Stomach (tissue), 4 donors: ENCODE measurements at regions not wholly inside any gene's neighbourhood (a gene's known extent, or its start where the extent isn't known, plus 50 kb on each side); places are given as distances from the start of the nearest gene placed in this dataset.

ENCODE experiments used
- CTCF ChIP-seq, 7 experiments: fragments of 450-650 bp in 4 of 7; fragments of 200-600 bp in 3 of 7; sonication (generic) in 3 of 7; IDR thresholded peaks; one replicate each; pipeline ENCODE4 v1.5.1; 2016 to 2019; ENCODE audit warnings: antibody characterized with exemption in 7 of 7, control low read depth in 2 of 7, mild to moderate bottlenecking in 1 of 7
- EP300 ChIP-seq: sonication (generic); formaldehyde crosslinking; IDR thresholded peaks from one replicate; pipeline ENCODE4 v1.6.1; 2017; ENCODE audit warnings: antibody characterized with exemption
- POLR2A ChIP-seq, 4 donors: fragments of 450-650 bp; IDR thresholded peaks; one replicate each; pipeline ENCODE4 v1.6.1; 2016; ENCODE audit warnings: antibody characterized with exemption in 4 of 4, control low read depth in 2 of 4, mild to moderate bottlenecking in 1 of 4, moderate library complexity in 1 of 4
- POLR2AphosphoS5 ChIP-seq, 3 donors: sonication (generic); formaldehyde crosslinking; IDR thresholded peaks; one replicate each; pipeline ENCODE4 v1.6.1; 2016; ENCODE audit warnings: antibody characterized with exemption in 3 of 3

GRCh38 chr1:185654952-185655314 is 79.3 kb upstream of the HMCN1 start:
- no peak for TF ChIP-seq POLR2AphosphoS5 (IDR thresholded peaks at IDR 0.05)
- no peak for TF ChIP-seq POLR2A (IDR thresholded peaks at IDR 0.05)
- TF ChIP-seq CTCF (IDR thresholded peaks at IDR 0.05): no peak
- TF ChIP-seq EP300: no peak
